Stimulated activated memory B cell treated with anti-CD40 and anti-IgM and Interleukin-4, amounts not matched to agents 10 μg/mL and 1 μg/mL and 100 μg/mL, for 72 hours (primary cell): ENCODE measurements at regions not wholly inside any gene's neighbourhood (a gene's known extent, or its start where the extent isn't known, plus 50 kb on each side); places are given as distances from the start of the nearest gene placed in this dataset.

ENCODE experiments used
- ATAC-seq: fragments of 150-1000 bp; cut with Tn5 transposase; 2 replicates; pipeline ENCODE4 v1.10.0; 2021
- H3K27ac Mint-ChIP-seq: one replicate; pipeline ENCODE4 v1.8.0; 2022; ENCODE audit warnings: mild to moderate bottlenecking, mixed read lengths
- H3K27me3 Mint-ChIP-seq: one replicate; pipeline ENCODE4 v1.8.0; 2022; ENCODE audit warnings: mixed read lengths
- H3K36me3 Mint-ChIP-seq: one replicate; pipeline ENCODE4 v1.8.0; 2022; ENCODE audit warnings: mixed read lengths
- H3K4me1 Mint-ChIP-seq: one replicate; pipeline ENCODE4 v1.8.0; 2022; ENCODE audit warnings: mixed read lengths
- H3K4me3 Mint-ChIP-seq: one replicate; pipeline ENCODE4 v1.8.0; 2022; ENCODE audit warnings: mild to moderate bottlenecking, moderate library complexity, mixed read lengths
- H3K9me3 Mint-ChIP-seq: one replicate; pipeline ENCODE4 v1.8.0; 2022; ENCODE audit warnings: mixed read lengths

- Mint-ChIP-seq H3K9me3 (no peaks in the 10 kb centered on the region), H3K4me3 (no peak overlapping the region), H3K4me1 (no peaks in the 10 kb centered on the region), H3K27me3 (no peaks in the 10 kb centered on the region), H3K27ac (no peak overlapping the region), H3K36me3 (no peaks in the 10 kb centered on the region)
- no peak for ATAC-seq
Observed at GRCh38 chr4:104262678-104263077, 232.0 kb downstream of the CXXC4 start.

- peaks cover 3% of the 10 kb centered on the region for H3K9me3 Mint-ChIP-seq
- no peak overlapping the region for H3K4me3 Mint-ChIP-seq
- H3K4me1 Mint-ChIP-seq: no peaks in the 10 kb centered on the region
- H3K27ac Mint-ChIP-seq: no peak overlapping the region
- peaks cover 13% of the 10 kb centered on the region for H3K27me3 Mint-ChIP-seq
- no peaks in the 10 kb centered on the region for H3K36me3 Mint-ChIP-seq
- ATAC-seq: no peak
Observed at GRCh38 chr4:104248726-104249125, 246.0 kb downstream of the CXXC4 start.

- no peak overlapping the region for H3K27ac Mint-ChIP-seq
- ATAC-seq: no peak
- no peaks in the 10 kb centered on the region for H3K9me3 Mint-ChIP-seq
- H3K27me3 Mint-ChIP-seq: no peaks in the 10 kb centered on the region
- no peaks in the 10 kb centered on the region for H3K36me3 Mint-ChIP-seq
- no peak overlapping the region for H3K4me3 Mint-ChIP-seq
- no peaks in the 10 kb centered on the region for H3K4me1 Mint-ChIP-seq
Observed at GRCh38 chr4:104235967-104236366, 258.7 kb downstream of the CXXC4 start.

- no peak for ATAC-seq
- no peak overlapping the region for H3K27ac Mint-ChIP-seq
- H3K4me1 Mint-ChIP-seq: no peaks in the 10 kb centered on the region
- no peak overlapping the region for H3K4me3 Mint-ChIP-seq
- H3K27me3 Mint-ChIP-seq: no peaks in the 10 kb centered on the region
- H3K9me3 Mint-ChIP-seq: peaks cover 4% of the 10 kb centered on the region
- H3K36me3 Mint-ChIP-seq: no peaks in the 10 kb centered on the region
Observed at GRCh38 chr4:104217526-104217925, 277.2 kb downstream of the CXXC4 start.

GRCh38 chr4:104211657-104212056, 283.0 kb downstream of the CXXC4 start:
- no peak for ATAC-seq
- H3K27ac Mint-ChIP-seq: no peak overlapping the region
- H3K4me3 Mint-ChIP-seq: no peak overlapping the region
- H3K36me3 Mint-ChIP-seq: no peaks in the 10 kb centered on the region
- H3K9me3 Mint-ChIP-seq: peaks cover 4% of the 10 kb centered on the region
- no peaks in the 10 kb centered on the region for H3K27me3 Mint-ChIP-seq
- H3K4me1 Mint-ChIP-seq: no peaks in the 10 kb centered on the region

GRCh38 chr4:104210420-104210819, 284.3 kb downstream of the CXXC4 start:
- no peak overlapping the region for H3K4me3 Mint-ChIP-seq
- H3K27me3 Mint-ChIP-seq: no peaks in the 10 kb centered on the region
- no peak for ATAC-seq
- H3K36me3 Mint-ChIP-seq: no peaks in the 10 kb centered on the region
- no peaks in the 10 kb centered on the region for H3K4me1 Mint-ChIP-seq
- H3K9me3 Mint-ChIP-seq: peaks cover 4% of the 10 kb centered on the region
- H3K27ac Mint-ChIP-seq: no peak overlapping the region

GRCh38 chr4:104206784-104207183, 287.9 kb downstream of the CXXC4 start:
- Mint-ChIP-seq H3K9me3 (no peaks in the 10 kb centered on the region), H3K4me3 (no peak overlapping the region), H3K27ac (no peak overlapping the region), H3K4me1 (no peaks in the 10 kb centered on the region), H3K36me3 (no peaks in the 10 kb centered on the region), H3K27me3 (no peaks in the 10 kb centered on the region)
- ATAC-seq: no peak

GRCh38 chr4:104205116-104205515, 289.6 kb downstream of the CXXC4 start:
- H3K36me3 Mint-ChIP-seq: no peaks in the 10 kb centered on the region
- no peak overlapping the region for H3K27ac Mint-ChIP-seq
- no peak for ATAC-seq
- H3K4me1 Mint-ChIP-seq: no peaks in the 10 kb centered on the region
- no peaks in the 10 kb centered on the region for H3K27me3 Mint-ChIP-seq
- no peaks in the 10 kb centered on the region for H3K9me3 Mint-ChIP-seq
- no peak overlapping the region for H3K4me3 Mint-ChIP-seq

GRCh38 chr4:104188301-104188700, 306.4 kb downstream of the CXXC4 start:
- Mint-ChIP-seq H3K9me3 (peaks cover 3% of the 10 kb centered on the region), H3K27me3 (no peaks in the 10 kb centered on the region), H3K4me3 (no peak overlapping the region), H3K27ac (no peak overlapping the region), H3K4me1 (no peaks in the 10 kb centered on the region), H3K36me3 (no peaks in the 10 kb centered on the region)
- no peak for ATAC-seq

- no peak overlapping the region for H3K27ac Mint-ChIP-seq
- H3K9me3 Mint-ChIP-seq: no peaks in the 10 kb centered on the region
- no peaks in the 10 kb centered on the region for H3K4me1 Mint-ChIP-seq
- H3K27me3 Mint-ChIP-seq: no peaks in the 10 kb centered on the region
- ATAC-seq: no peak
- no peak overlapping the region for H3K4me3 Mint-ChIP-seq
- no peaks in the 10 kb centered on the region for H3K36me3 Mint-ChIP-seq
Observed at GRCh38 chr4:104169437-104169836, 325.3 kb downstream of the CXXC4 start.

GRCh38 chr4:104166749-104167148, 327.9 kb downstream of the CXXC4 start:
- Mint-ChIP-seq H3K9me3 (no peaks in the 10 kb centered on the region), H3K4me1 (no peaks in the 10 kb centered on the region), H3K27me3 (no peaks in the 10 kb centered on the region), H3K27ac (no peak overlapping the region), H3K36me3 (no peaks in the 10 kb centered on the region), H3K4me3 (no peak overlapping the region)
- no peak for ATAC-seq

GRCh38 chr4:104163820-104164219, 330.9 kb downstream of the CXXC4 start:
- Mint-ChIP-seq H3K36me3 (no peaks in the 10 kb centered on the region), H3K27ac (no peak overlapping the region), H3K27me3 (no peaks in the 10 kb centered on the region), H3K4me3 (no peak overlapping the region), H3K9me3 (no peaks in the 10 kb centered on the region), H3K4me1 (no peaks in the 10 kb centered on the region)
- no peak for ATAC-seq

GRCh38 chr4:104146048-104146447, 348.6 kb downstream of the CXXC4 start:
- H3K9me3 Mint-ChIP-seq: peaks cover 6% of the 10 kb centered on the region

GRCh38 chr4:104138116-104138515, 356.6 kb downstream of the CXXC4 start:
- Mint-ChIP-seq H3K9me3 (peaks cover 2% of the 10 kb centered on the region), H3K36me3 (no peaks in the 10 kb centered on the region), H3K27me3 (no peaks in the 10 kb centered on the region), H3K27ac (no peak overlapping the region), H3K4me1 (no peaks in the 10 kb centered on the region), H3K4me3 (no peak overlapping the region)
- no peak for ATAC-seq

More at GRCh38 chr4:104146048-104146447, 348.6 kb downstream of the CXXC4 start:
- H3K36me3 Mint-ChIP-seq: no peaks in the 10 kb centered on the region
- no peak for ATAC-seq
- H3K4me1 Mint-ChIP-seq: no peaks in the 10 kb centered on the region
- H3K27me3 Mint-ChIP-seq: no peaks in the 10 kb centered on the region
- H3K27ac Mint-ChIP-seq: no peak overlapping the region
- H3K4me3 Mint-ChIP-seq: no peak overlapping the region

GRCh38 chr4:104129243-104129642, 365.5 kb downstream of the CXXC4 start:
- Mint-ChIP-seq H3K9me3 (peaks cover 3% of the 10 kb centered on the region), H3K27me3 (no peaks in the 10 kb centered on the region), H3K4me3 (no peak overlapping the region), H3K36me3 (no peaks in the 10 kb centered on the region), H3K4me1 (no peaks in the 10 kb centered on the region), H3K27ac (no peak overlapping the region)
- ATAC-seq: no peak

GRCh38 chr4:104128850-104129213, 365.9 kb downstream of the CXXC4 start:
- Mint-ChIP-seq H3K27ac (no peak overlapping the region), H3K9me3 (peaks cover 3% of the 10 kb centered on the region), H3K4me1 (no peaks in the 10 kb centered on the region), H3K27me3 (no peaks in the 10 kb centered on the region), H3K36me3 (no peaks in the 10 kb centered on the region), H3K4me3 (no peak overlapping the region)
- ATAC-seq: no peak
